AG04449 (cell line): ENCODE measurements at regions not wholly inside any gene's neighbourhood (a gene's known extent, or its start where the extent isn't known, plus 50 kb on each side); places are given as distances from the start of the nearest gene placed in this dataset.

Source experiments
- CTCF ChIA-PET: fragments of 350-600 bp; formaldehyde crosslinking; extraction: SDS; loops from one replicate; lab custom pipeline; 2021; ENCODE audit warnings: antibody characterized with exemption; lab: Yijun Ruan, JAX
- POLR2A ChIA-PET: fragments of 400-600, 350-600 bp; formaldehyde crosslinking; extraction: SDS; loops from one replicate; lab custom pipeline; 2020; ENCODE audit warnings: antibody characterized with exemption, inconsistent platforms; lab: Yijun Ruan, JAX
- DNase-seq: peaks from one replicate; pipeline ENCODE4 v3.0.0-alpha.2; 2010; ENCODE audit warnings: low read depth, low spot score
- H3K4me3 ChIP-seq: 2 replicates; pipeline ENCODE4 v1.5.1; 2011; ENCODE audit warnings: low read depth, mild to moderate bottlenecking, control low read depth, low read length
- CTCF ChIP-seq: IDR thresholded peaks from one replicate; pipeline ENCODE4 v1.5.1; 2011; ENCODE audit warnings: mild to moderate bottlenecking, moderate library complexity, low read length, control low read depth, inconsistent platforms; ENCODE audit not compliant: insufficient read depth; ENCODE audit errors: missing control alignments

GRCh38 chr2:146801886-146802285 lies 1042.9 kb upstream of the ACVR2A start:
- ChIA-PET CTCF (no interaction called here), POLR2A (no interaction called here)
- no peak for DNase-seq

GRCh38 chr2:146786396-146786795 lies 1058.4 kb upstream of the ACVR2A start:
- H3K4me3 ChIP-seq: no peak overlapping the region
- ChIA-PET POLR2A (no interaction called here), CTCF (no interaction called here)
- DNase-seq: no peak
- no peak for TF ChIP-seq CTCF

More at GRCh38 chr2:146801886-146802285, 1042.9 kb upstream of the ACVR2A start:
- no peak overlapping the region for H3K4me3 ChIP-seq
- TF ChIP-seq CTCF: no peak

GRCh38 chr2:146785101-146785500 lies 1059.7 kb upstream of the ACVR2A start:
- DNase-seq: no peak
- POLR2A ChIA-PET: interaction anchor here (0.5 kb wide), 1 partner anchor 486 kb away, joined by 3 read pairs; no protein-coding TSS in a partner anchor
- no peak overlapping the region for H3K4me3 ChIP-seq
- CTCF ChIA-PET: no interaction called here
- no peak for TF ChIP-seq CTCF

GRCh38 chr2:146784602-146785001 lies 1060.2 kb upstream of the ACVR2A start:
- no peak for DNase-seq
- ChIA-PET CTCF (no interaction called here), POLR2A (interaction anchor here (0.5 kb wide), 1 partner anchor 486 kb away, joined by 3 read pairs; no protein-coding TSS in a partner anchor)
- no peak for TF ChIP-seq CTCF
- H3K4me3 ChIP-seq: no peak overlapping the region

GRCh38 chr2:146777181-146777580 lies 1067.6 kb upstream of the ACVR2A start:
- DNase-seq: no peak

GRCh38 chr2:146776596-146776995 lies 1068.2 kb upstream of the ACVR2A start:
- TF ChIP-seq CTCF: no peak
- ChIA-PET POLR2A (no interaction called here), CTCF (no interaction called here)
- no peak for DNase-seq
- H3K4me3 ChIP-seq: no peak overlapping the region

More at GRCh38 chr2:146777181-146777580, 1067.6 kb upstream of the ACVR2A start:
- no peak for TF ChIP-seq CTCF
- POLR2A ChIA-PET: no interaction called here
- no peak overlapping the region for H3K4me3 ChIP-seq
- CTCF ChIA-PET: no interaction called here
